ENCODE measurements at regions not wholly inside any gene's neighbourhood (a gene's known extent, or its start where the extent isn't known, plus 50 kb on each side); places are given as distances from the start of the nearest gene placed in this dataset.

DNA sequence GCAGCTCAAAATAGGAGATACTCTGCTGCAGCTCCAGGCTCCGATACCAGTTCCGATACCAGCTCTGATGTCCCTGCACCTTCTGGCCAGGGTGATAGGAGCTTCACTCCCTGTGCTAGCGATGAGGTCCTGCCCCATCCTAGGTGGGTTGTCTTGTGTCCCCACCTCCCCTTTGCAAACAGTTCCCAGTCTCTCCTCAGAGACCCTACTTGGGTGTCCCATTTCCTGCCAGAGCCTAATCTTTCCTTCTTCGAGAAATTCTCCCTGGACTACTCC, 62.7 kb upstream of the NANOS1 start:
- 88 to 93% methylated on average over 4 of the region's 4 CpGs for WGBS, 2 donors
- TF ChIP-seq POLR2A (IDR thresholded peaks at IDR 0.05), result no peak
- TF ChIP-seq, protein P1, sequence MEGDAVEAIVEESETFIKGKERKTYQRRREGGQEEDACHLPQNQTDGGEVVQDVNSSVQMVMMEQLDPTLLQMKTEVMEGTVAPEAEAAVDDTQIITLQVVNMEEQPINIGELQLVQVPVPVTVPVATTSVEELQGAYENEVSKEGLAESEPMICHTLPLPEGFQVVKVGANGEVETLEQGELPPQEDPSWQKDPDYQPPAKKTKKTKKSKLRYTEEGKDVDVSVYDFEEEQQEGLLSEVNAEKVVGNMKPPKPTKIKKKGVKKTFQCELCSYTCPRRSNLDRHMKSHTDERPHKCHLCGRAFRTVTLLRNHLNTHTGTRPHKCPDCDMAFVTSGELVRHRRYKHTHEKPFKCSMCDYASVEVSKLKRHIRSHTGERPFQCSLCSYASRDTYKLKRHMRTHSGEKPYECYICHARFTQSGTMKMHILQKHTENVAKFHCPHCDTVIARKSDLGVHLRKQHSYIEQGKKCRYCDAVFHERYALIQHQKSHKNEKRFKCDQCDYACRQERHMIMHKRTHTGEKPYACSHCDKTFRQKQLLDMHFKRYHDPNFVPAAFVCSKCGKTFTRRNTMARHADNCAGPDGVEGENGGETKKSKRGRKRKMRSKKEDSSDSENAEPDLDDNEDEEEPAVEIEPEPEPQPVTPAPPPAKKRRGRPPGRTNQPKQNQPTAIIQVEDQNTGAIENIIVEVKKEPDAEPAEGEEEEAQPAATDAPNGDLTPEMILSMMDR (IDR thresholded peaks at IDR 0.05), result no peak
- intact Hi-C loops (cut with DNase I), result no loop called here

DNA sequence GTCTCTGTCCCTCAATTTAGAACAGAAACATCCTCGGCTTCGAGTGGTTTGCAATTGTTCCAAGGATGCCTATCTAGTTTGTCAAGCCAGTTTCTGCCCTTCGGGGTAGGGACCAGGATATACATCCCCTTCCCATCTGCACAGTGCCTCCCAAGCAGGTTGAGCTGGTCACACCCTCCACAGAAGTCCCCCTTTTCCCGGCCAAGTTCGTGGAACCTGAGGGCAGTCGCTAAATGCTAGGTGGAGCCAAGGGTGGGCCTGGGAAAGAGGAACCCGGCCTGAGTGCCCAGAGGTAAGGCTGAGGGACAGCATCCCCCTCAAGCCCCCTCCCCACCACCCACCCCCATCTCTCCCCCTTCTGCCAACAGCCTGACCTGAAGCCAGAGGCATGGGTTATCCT, 62.4 kb upstream of the NANOS1 start:
- DNase-seq (no peak), ATAC-seq (no peak)
- WGBS, 2 donors, result 61 to 67% methylated on average over 6 to 7 of the region's 7 CpGs
- H3K4me3 ChIP-seq, result no peak overlapping the region
- no peaks in the 10 kb centered on the region for H3K9me3 ChIP-seq
- no peaks in the 10 kb centered on the region for H3K27me3 ChIP-seq
- no peaks in the 10 kb centered on the region for H3K36me3 ChIP-seq (replicated peaks in 1 of 2; ENCODE audit: insufficient read depth in 1 of 2, low read depth in 2 of 2)
- no peak overlapping the region for H3K27ac ChIP-seq
- no peak for TF ChIP-seq POLR2A (IDR thresholded peaks at IDR 0.05)
- TF ChIP-seq, protein P1 (IDR thresholded peaks at IDR 0.05), result no peak
- intact Hi-C loops (cut with DNase I), result no loop called here
- H3K4me1 ChIP-seq, result no peaks in the 10 kb centered on the region

More for the DNA sequence above, 62.7 kb upstream of the NANOS1 start:
- no peak overlapping the region for H3K4me3 ChIP-seq
- H3K9me3 ChIP-seq, result no peaks in the 10 kb centered on the region
- DNase-seq, result no peak
- no peak overlapping the region for H3K27ac ChIP-seq
- no peaks in the 10 kb centered on the region for H3K4me1 ChIP-seq
- no peaks in the 10 kb centered on the region for H3K27me3 ChIP-seq
- no peak for ATAC-seq
- H3K36me3 ChIP-seq (replicated peaks in 1 of 2; ENCODE audit: insufficient read depth in 1 of 2, low read depth in 2 of 2), result no peaks in the 10 kb centered on the region

DNA sequence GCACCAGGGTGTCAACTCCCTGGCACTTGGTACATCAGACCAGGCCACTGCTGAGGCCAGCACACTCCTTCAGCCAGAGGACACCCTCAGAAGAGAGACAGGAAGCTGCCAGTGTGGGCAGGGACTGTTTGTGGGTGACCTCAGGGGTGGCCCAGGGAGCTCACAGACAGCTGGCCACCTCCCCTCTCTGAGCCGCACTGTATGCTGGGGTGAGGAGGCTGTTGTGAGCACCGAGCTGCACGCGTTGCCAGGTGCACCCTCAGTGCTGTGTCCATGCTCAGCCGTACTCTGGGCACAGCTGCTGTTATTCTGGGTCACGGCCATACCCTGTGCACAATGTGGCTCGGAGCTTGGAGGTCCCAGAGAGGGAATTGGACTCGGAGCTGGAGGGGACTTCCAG, 61.5 kb upstream of the NANOS1 start:
- H3K27me3 ChIP-seq, result no peaks in the 10 kb centered on the region
- no peaks in the 10 kb centered on the region for H3K4me1 ChIP-seq
- intact Hi-C loops (cut with DNase I), result no loop called here
- TF ChIP-seq, protein P1 (IDR thresholded peaks at IDR 0.05), result no peak
- peak in 1 of 3 donors; percentile 14 for TF ChIP-seq POLR2A (IDR thresholded peaks at IDR 0.05)
- peak in 3 of 4 donors; percentile 43 to 60 (median 56) for DNase-seq
- no peaks in the 10 kb centered on the region for H3K36me3 ChIP-seq (replicated peaks in 1 of 2; ENCODE audit: insufficient read depth in 1 of 2, low read depth in 2 of 2)
- peak overlapping the region in 1 of 4 donors; percentile 14 for H3K27ac ChIP-seq
- ATAC-seq, result peak; percentile 67
- 71 to 74% methylated on average over 5 to 7 of the region's 8 CpGs for WGBS, 2 donors
- no peaks in the 10 kb centered on the region for H3K9me3 ChIP-seq
- no peak overlapping the region for H3K4me3 ChIP-seq

DNA sequence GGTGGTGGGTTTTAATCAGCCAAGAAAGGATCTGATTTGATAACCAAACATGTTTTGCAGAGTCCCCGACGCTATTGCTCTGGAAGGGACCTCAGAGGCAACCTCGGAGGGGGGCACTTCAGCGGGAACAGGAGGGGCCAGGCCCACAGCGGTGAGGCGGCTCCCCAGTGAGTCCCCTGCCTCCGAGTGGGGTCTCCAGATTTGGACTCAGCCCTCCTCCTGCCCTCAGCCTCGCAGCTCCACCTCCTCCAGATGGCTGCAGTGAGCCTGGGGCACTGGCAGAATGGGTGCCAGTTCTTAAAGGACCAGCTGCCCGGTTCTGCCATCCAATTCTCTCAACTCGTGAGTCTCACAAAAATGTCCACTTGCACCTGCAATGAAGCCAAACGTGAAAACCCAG, 61.0 kb upstream of the NANOS1 start:
- WGBS, 2 donors, result 61 to 73% methylated on average over 9 to 10 of the region's 11 CpGs
- no peak overlapping the region for H3K4me3 ChIP-seq
- TF ChIP-seq, protein P1 (IDR thresholded peaks at IDR 0.05), result no peak
- TF ChIP-seq POLR2A (IDR thresholded peaks at IDR 0.05), result no peak
- peak overlapping the region in 1 of 4 donors; percentile 14 for H3K27ac ChIP-seq
- H3K4me1 ChIP-seq, result no peaks in the 10 kb centered on the region
- H3K36me3 ChIP-seq (replicated peaks in 1 of 2; ENCODE audit: insufficient read depth in 1 of 2, low read depth in 2 of 2), result no peaks in the 10 kb centered on the region
- DNase-seq (no peak), ATAC-seq (no peak)
- no peaks in the 10 kb centered on the region for H3K9me3 ChIP-seq
- intact Hi-C loops (cut with DNase I), result no loop called here
- H3K27me3 ChIP-seq, result no peaks in the 10 kb centered on the region

DNA sequence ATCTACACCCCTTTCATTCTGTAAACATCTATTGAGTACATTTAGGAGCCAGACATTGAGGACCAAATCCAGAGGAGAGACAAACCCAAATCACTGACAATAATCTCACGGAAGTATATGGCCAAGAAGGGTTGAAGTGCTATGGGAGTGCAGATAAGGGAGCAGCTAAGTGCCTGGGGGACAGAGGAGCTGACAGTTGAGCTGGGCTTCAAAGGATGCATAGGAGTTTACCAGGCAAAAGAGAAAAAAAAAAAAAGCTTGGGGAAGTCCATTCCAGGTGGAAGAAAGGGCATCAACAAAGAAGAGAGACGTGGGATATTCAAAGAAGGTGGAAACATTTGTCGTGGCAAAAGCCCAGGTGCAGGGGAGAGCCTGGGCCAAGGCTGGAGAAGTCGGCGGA, 60.5 kb upstream of the NANOS1 start:
- no peaks in the 10 kb centered on the region for H3K4me1 ChIP-seq
- WGBS, 2 donors, result 80 to 82% methylated on average over 5 of the region's 5 CpGs

More for the DNA sequence above, 60.5 kb upstream of the NANOS1 start:
- ATAC-seq (no peak), DNase-seq (no peak)
- Histone ChIP-seq H3K4me3 (no peak overlapping the region), H3K36me3 (replicated peaks in 1 of 2; ENCODE audit: insufficient read depth in 1 of 2, low read depth in 2 of 2) (no peaks in the 10 kb centered on the region), H3K27me3 (no peaks in the 10 kb centered on the region), H3K9me3 (no peaks in the 10 kb centered on the region), H3K27ac (no peak overlapping the region)
- TF ChIP-seq POLR2A (IDR thresholded peaks at IDR 0.05), result no peak
- TF ChIP-seq, protein P1 (IDR thresholded peaks at IDR 0.05), result no peak
- intact Hi-C loops (cut with DNase I), result no loop called here
